ENCODE measurements at regions not wholly inside any gene's neighbourhood (a gene's known extent, or its start where the extent isn't known, plus 50 kb on each side); places are given as distances from the start of the nearest gene placed in this dataset.

DNA sequence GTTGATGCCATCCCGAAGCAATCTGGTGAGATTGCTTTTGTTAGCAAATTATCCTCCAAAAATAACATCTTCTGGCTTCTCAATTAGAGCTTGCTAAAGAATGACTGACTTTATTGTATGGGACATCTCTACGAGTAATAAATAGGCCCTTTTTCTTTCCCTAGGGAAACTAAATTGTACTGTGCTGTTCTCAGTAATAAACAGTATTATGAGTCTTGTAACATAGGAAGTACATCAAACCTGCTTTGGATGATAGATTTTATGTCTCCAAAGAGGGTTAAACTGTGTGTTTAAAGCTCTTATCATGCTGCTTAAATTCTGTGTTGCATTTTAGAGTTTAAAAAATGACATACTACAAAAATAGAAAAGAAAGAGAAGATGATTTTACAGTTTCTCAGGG lies 153.4 kb upstream of the THRB start:
- H3K4me2 ChIP-seq = no peak overlapping the region
- no peak overlapping the region for H3K4me3 ChIP-seq
- POLR2A ChIA-PET (ENCODE audit: unreplicated experiment) = interaction anchor here (0.6 kb wide), 1 partner anchor 304 kb away, joined by 6 read pairs; no protein-coding TSS in a partner anchor
- no peaks in the 10 kb centered on the region for H3K27me3 ChIP-seq (ENCODE audit: insufficient read depth, low read depth)
- no peak overlapping the region for H3K27ac ChIP-seq
- BruUV-seq (replicated peaks) = no TSS peak
- CTCF ChIA-PET = no interaction called here
- H3K79me2 ChIP-seq (ENCODE audit: low read depth) = no peaks in the 10 kb centered on the region
- no peaks in the 10 kb centered on the region; the same call in 1 of the 2 replicates for H4K20me1 ChIP-seq (ENCODE audit: insufficient read depth)
- TF ChIP-seq, protein P1, sequence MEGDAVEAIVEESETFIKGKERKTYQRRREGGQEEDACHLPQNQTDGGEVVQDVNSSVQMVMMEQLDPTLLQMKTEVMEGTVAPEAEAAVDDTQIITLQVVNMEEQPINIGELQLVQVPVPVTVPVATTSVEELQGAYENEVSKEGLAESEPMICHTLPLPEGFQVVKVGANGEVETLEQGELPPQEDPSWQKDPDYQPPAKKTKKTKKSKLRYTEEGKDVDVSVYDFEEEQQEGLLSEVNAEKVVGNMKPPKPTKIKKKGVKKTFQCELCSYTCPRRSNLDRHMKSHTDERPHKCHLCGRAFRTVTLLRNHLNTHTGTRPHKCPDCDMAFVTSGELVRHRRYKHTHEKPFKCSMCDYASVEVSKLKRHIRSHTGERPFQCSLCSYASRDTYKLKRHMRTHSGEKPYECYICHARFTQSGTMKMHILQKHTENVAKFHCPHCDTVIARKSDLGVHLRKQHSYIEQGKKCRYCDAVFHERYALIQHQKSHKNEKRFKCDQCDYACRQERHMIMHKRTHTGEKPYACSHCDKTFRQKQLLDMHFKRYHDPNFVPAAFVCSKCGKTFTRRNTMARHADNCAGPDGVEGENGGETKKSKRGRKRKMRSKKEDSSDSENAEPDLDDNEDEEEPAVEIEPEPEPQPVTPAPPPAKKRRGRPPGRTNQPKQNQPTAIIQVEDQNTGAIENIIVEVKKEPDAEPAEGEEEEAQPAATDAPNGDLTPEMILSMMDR (conservative IDR thresholded peaks at IDR 0.05) = no peak
- TF ChIP-seq EZH2 (IDR thresholded peaks at IDR 0.05; ENCODE audit: low read depth) = no peak
- no peak for DNase-seq
- H3F3A ChIP-seq (ENCODE audit: insufficient read depth, low read depth) = no peaks in the 10 kb centered on the region; the same call in 1 of the 2 replicates
- H3K9me3 ChIP-seq (ENCODE audit: insufficient read depth, low read depth) = no peaks in the 10 kb centered on the region
- no peak overlapping the region for H2AFZ ChIP-seq
- intact Hi-C loops (cut with micrococcal nuclease; ENCODE audit: unreplicated experiment) = no loop called here
- H3K4me1 ChIP-seq (replicated peaks; ENCODE audit: insufficient read depth) = no peaks in the 10 kb centered on the region
- no peaks in the 10 kb centered on the region for H3K36me3 ChIP-seq (ENCODE audit: low read depth)
- no peaks in the 10 kb centered on the region for H3K9me2 ChIP-seq (ENCODE audit: insufficient read depth)

DNA sequence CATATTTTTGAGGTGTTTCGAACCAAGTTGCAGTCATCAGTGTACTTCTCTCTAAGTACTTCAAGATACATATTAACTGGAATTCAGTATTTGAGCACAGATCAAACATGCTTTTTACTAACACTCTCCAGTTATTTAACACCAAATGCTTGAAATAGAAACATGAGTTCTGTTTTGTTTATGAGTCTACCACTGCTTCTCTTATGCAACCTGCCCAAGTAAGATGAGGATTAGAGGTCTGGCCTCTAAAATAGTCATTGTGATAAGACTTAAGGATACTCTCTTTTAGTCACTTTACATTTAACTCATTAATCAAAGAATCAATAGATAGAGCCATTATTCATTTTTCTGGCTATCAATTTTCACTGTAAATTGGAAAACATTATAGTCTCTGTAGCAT lies 156.2 kb upstream of the THRB start:
- Histone ChIP-seq H3K36me3 (ENCODE audit: low read depth) (no peaks in the 10 kb centered on the region), H3K4me3 (no peak overlapping the region), H3K4me2 (no peak overlapping the region), H3K9me3 (ENCODE audit: insufficient read depth, low read depth) (0 out of 2 replicates have a peak, but pooled peaks cover under 1% of the 10 kb centered on the region), H2AFZ (no peak overlapping the region), H4K20me1 (ENCODE audit: insufficient read depth) (no peaks in the 10 kb centered on the region; the same call in 1 of the 2 replicates), H3K79me2 (ENCODE audit: low read depth) (no peaks in the 10 kb centered on the region), H3K27ac (no peak overlapping the region), H3K4me1 (replicated peaks; ENCODE audit: insufficient read depth) (no peaks in the 10 kb centered on the region), H3K27me3 (ENCODE audit: insufficient read depth, low read depth) (no peaks in the 10 kb centered on the region), H3F3A (ENCODE audit: insufficient read depth, low read depth) (no peaks in the 10 kb centered on the region; the same call in 1 of the 2 replicates), H3K9me2 (ENCODE audit: insufficient read depth) (no peaks in the 10 kb centered on the region)
- POLR2A ChIA-PET (ENCODE audit: unreplicated experiment) = no interaction called here
- BruUV-seq (replicated peaks) = no TSS peak
- no peak for DNase-seq
- TF ChIP-seq EZH2 (IDR thresholded peaks at IDR 0.05; ENCODE audit: low read depth) = no peak
- TF ChIP-seq, protein P1 (conservative IDR thresholded peaks at IDR 0.05) = no peak
- CTCF ChIA-PET = no interaction called here
- intact Hi-C loops (cut with micrococcal nuclease; ENCODE audit: unreplicated experiment) = no loop called here

DNA sequence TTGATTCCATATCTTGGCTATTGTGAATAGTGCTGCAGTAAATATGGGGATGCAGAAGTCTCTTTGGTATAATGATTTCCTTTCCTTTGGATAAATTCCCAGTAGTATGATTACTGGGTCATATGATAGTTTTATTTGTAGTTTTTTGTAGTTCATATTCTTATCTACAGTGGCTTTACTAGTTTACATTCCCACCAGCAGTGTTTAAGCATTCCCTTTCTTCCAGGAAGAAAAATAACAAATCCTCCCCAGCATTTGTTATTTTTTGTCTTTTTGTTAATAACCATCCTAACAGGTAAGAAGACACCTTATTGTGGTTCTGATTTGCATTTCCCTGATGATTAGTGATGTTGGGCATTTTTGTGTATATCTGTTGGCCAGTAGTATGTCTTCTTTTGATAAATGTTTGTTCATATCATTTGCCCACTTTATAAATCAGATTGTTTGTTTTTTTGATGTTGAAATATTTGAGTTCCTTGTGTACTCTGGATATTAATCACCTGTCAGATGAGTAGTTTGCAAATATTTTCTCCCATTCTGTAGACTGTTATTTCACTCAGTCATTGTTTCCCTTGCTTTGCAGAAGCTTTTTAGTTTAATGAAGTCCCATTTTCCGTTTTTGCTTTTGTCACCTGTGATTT lies 163.3 kb upstream of the THRB start:
- peaks cover 10% of the 10 kb centered on the region for H3F3A ChIP-seq (ENCODE audit: insufficient read depth, low read depth)
- peak in 1 of 2 experiments; percentile 81 for DNase-seq
- POLR2A ChIA-PET (ENCODE audit: unreplicated experiment) = no interaction called here
- H3K4me3 ChIP-seq = no peak overlapping the region
- no peaks in the 10 kb centered on the region for H3K36me3 ChIP-seq (ENCODE audit: low read depth)
- no TSS peak for BruUV-seq (replicated peaks)
- peaks cover 20% of the 10 kb centered on the region for H3K4me1 ChIP-seq (replicated peaks; ENCODE audit: insufficient read depth)
- intact Hi-C loops (cut with micrococcal nuclease; ENCODE audit: unreplicated experiment) = no loop called here
- no peak for TF ChIP-seq EZH2 (IDR thresholded peaks at IDR 0.05; ENCODE audit: low read depth)
- TF ChIP-seq, protein P1 (conservative IDR thresholded peaks at IDR 0.05) = no peak
- H3K9me3 ChIP-seq (ENCODE audit: insufficient read depth, low read depth) = 0 out of 2 replicates have a peak, but pooled peaks cover 5% of the 10 kb centered on the region
- no peaks in the 10 kb centered on the region for H3K27me3 ChIP-seq (ENCODE audit: insufficient read depth, low read depth)
- CTCF ChIA-PET = no interaction called here
- no peak overlapping the region for H3K27ac ChIP-seq
- no peaks in the 10 kb centered on the region for H3K9me2 ChIP-seq (ENCODE audit: insufficient read depth)
- no peak overlapping the region for H2AFZ ChIP-seq
- no peaks in the 10 kb centered on the region for H4K20me1 ChIP-seq (ENCODE audit: insufficient read depth)
- H3K4me2 ChIP-seq = peak overlapping the region; percentile 22
- H3K79me2 ChIP-seq (ENCODE audit: low read depth) = no peaks in the 10 kb centered on the region

All from PC-9 (cell line).